WERI-Rb-1 (cell line): ENCODE measurements at regions not wholly inside any gene's neighbourhood (a gene's known extent, or its start where the extent isn't known, plus 50 kb on each side); places are given as distances from the start of the nearest gene placed in this dataset.

Source experiments
- DNase-seq: peaks from one replicate; pipeline ENCODE4 v3.0.0-alpha.2; 2020
- H3K27ac ChIP-seq: fragments of 250-450 bp; sonication (Bioruptor Pico); 2 replicates; pipeline ENCODE4 v1.5.1; 2020; ENCODE audit warnings: mild to moderate bottlenecking, moderate library complexity
- H3K27me3 ChIP-seq: fragments of 250-450 bp; sonication (Bioruptor Pico); 2 replicates; pipeline ENCODE4 v1.5.1; 2021; ENCODE audit warnings: mild to moderate bottlenecking, low read depth, moderate library complexity; ENCODE audit not compliant: insufficient read depth, severe bottlenecking
- H3K36me3 ChIP-seq: fragments of 250-450 bp; sonication (Bioruptor Pico); 2 replicates; pipeline ENCODE4 v1.5.1; 2020; ENCODE audit warnings: mild to moderate bottlenecking, moderate library complexity
- H3K4me3 ChIP-seq: 2 replicates; pipeline ENCODE4 v1.5.1; 2011; ENCODE audit warnings: low read depth, mild to moderate bottlenecking, control low read depth, low read length
- H3K9me3 ChIP-seq: fragments of 250-450 bp; sonication (Bioruptor Pico); 2 replicates; pipeline ENCODE4 v1.5.1; 2021; ENCODE audit warnings: mild to moderate bottlenecking, moderate library complexity; ENCODE audit not compliant: severe bottlenecking
- TF ChIP-seq, protein P1 (sequence below): IDR thresholded peaks from 2 replicates; pipeline ENCODE4 v1.5.1; 2011; ENCODE audit warnings: low read depth, mild to moderate bottlenecking, control low read depth, inconsistent platforms, low read length

DNA sequence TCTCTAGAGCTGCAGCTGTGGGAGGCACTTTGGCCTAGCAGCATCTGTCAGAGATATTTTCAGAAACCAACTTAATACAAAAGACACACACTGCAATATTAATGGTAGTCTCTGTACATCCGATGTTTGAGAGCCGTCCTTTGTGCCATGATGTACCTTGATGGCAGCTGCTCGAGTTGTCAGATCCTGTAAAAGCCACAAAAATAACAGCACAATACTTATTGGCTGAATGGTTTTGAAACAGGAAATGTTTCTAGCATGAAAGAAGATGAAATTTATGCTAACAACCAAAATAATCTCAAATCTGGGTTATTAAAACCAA, 445.5 kb upstream of the TBL1XR1 start:
- DNase-seq: no peak
- Histone ChIP-seq H3K4me3 (no peak overlapping the region), H3K27ac (no peak overlapping the region), H3K36me3 (no peaks in the 10 kb centered on the region), H3K27me3 (no peaks in the 10 kb centered on the region), H3K9me3 (no peaks in the 10 kb centered on the region)
- TF ChIP-seq, protein P1, sequence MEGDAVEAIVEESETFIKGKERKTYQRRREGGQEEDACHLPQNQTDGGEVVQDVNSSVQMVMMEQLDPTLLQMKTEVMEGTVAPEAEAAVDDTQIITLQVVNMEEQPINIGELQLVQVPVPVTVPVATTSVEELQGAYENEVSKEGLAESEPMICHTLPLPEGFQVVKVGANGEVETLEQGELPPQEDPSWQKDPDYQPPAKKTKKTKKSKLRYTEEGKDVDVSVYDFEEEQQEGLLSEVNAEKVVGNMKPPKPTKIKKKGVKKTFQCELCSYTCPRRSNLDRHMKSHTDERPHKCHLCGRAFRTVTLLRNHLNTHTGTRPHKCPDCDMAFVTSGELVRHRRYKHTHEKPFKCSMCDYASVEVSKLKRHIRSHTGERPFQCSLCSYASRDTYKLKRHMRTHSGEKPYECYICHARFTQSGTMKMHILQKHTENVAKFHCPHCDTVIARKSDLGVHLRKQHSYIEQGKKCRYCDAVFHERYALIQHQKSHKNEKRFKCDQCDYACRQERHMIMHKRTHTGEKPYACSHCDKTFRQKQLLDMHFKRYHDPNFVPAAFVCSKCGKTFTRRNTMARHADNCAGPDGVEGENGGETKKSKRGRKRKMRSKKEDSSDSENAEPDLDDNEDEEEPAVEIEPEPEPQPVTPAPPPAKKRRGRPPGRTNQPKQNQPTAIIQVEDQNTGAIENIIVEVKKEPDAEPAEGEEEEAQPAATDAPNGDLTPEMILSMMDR: no peak

DNA sequence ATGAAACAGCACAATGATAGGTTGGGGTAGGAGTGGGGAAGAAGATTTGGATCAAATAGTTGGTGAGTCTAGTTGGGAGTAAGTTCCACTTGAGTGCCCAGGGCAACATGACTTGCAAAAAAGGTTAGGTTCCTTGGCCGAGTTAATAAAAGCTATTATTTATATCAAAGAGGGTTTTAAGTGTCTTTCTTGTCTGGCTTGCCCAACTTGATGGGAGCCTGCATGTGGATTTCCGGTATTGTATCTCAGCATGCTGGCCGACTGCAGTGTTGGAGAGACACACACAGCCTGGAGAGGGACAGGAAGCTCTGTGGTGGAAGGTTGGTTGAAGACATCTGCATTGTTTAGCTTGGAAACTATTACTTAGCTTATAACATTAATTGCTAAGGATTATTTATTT, 449.5 kb upstream of the TBL1XR1 start:
- TF ChIP-seq, protein P1: no peak
- Histone ChIP-seq H3K9me3 (no peaks in the 10 kb centered on the region), H3K27ac (no peak overlapping the region), H3K27me3 (no peaks in the 10 kb centered on the region), H3K36me3 (no peaks in the 10 kb centered on the region), H3K4me3 (no peak overlapping the region)
- DNase-seq: no peak

DNA sequence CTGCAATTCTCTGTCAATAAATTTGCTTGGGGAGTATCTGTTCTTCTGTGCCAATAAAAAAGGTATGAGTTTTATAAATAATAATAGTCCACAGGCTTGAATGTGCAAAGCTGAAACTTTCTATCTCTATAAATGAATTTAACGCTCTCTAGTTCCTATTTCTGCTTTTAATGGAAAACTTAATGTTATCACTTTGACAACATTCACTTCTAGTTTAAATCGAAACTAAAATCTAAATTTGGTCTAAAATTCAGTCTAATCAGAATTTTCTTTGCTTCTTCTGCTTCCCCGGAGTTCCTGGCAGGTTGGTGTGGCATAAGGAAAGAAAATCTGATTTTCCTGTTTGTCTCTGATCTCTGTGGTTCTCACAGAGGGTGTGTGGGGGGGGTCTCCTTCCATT, 450.1 kb upstream of the TBL1XR1 start:
- Histone ChIP-seq H3K4me3 (no peak overlapping the region), H3K9me3 (no peaks in the 10 kb centered on the region), H3K36me3 (no peaks in the 10 kb centered on the region), H3K27ac (no peak overlapping the region), H3K27me3 (no peaks in the 10 kb centered on the region)
- TF ChIP-seq, protein P1: no peak
- DNase-seq: no peak

DNA sequence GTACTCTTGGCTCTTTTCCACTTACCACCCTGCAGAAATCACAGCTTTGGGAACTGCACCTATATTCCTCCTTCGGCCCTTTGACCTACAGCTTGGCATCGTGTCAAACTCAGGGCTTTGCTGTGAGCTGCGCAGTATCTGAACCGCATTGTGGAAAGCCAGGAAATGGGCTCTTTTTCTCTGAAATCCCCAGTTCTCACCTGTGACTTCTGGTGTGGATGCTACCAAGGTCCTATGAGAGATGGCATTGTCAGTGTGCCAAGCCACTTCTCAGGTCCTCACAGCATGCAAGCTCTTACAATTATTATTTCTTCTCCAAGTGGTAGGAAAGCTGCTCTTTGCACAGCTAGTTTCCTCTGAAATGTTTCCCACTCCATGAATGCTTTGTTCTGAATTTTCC, 450.6 kb upstream of the TBL1XR1 start:
- TF ChIP-seq, protein P1: no peak
- H3K27ac ChIP-seq: no peak overlapping the region
- DNase-seq: no peak

DNA sequence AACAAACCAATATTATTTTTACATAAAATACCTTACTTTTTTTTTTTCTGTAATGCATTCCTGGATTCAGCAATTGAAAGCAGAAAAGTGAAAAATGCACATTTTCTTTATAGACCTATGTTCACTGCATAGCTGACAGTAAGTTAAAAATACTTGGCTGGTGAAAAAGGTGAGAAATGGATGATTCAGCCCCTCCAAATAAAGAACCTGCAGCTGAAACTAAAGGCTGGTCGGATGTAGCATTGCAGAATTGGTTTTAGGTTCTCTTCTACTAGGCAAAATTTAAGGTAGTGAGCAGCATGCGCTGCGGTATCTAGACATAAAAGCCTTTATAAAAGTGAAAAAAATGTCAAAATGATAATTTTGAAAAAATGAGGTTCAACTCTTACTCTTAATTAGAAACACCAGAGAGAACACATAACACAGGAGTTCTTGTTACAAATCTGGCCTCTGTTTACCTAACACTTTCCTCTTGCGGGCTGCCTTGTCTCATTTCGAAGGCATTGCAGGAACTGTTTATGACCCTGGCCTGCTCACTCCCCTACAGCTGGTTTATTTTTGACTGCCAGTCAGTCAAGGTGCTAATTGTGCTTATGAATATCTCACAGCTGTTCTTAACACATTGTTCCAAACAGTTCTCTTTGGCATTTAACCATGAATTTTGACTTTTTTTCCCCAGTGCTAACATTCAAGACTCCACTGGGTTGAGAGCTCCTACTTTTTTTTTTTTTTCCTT, 455.4 kb upstream of the TBL1XR1 start:
- DNase-seq: no peak
- no peaks in the 10 kb centered on the region for H3K27me3 ChIP-seq
- no peaks in the 10 kb centered on the region for H3K36me3 ChIP-seq
- H3K27ac ChIP-seq: no peak overlapping the region
- H3K4me3 ChIP-seq: no peak overlapping the region
- TF ChIP-seq, protein P1: no peak
- no peaks in the 10 kb centered on the region for H3K9me3 ChIP-seq

More for the DNA sequence above, 450.6 kb upstream of the TBL1XR1 start:
- no peaks in the 10 kb centered on the region for H3K9me3 ChIP-seq
- no peaks in the 10 kb centered on the region for H3K27me3 ChIP-seq
- H3K36me3 ChIP-seq: no peaks in the 10 kb centered on the region
- H3K4me3 ChIP-seq: no peak overlapping the region

DNA sequence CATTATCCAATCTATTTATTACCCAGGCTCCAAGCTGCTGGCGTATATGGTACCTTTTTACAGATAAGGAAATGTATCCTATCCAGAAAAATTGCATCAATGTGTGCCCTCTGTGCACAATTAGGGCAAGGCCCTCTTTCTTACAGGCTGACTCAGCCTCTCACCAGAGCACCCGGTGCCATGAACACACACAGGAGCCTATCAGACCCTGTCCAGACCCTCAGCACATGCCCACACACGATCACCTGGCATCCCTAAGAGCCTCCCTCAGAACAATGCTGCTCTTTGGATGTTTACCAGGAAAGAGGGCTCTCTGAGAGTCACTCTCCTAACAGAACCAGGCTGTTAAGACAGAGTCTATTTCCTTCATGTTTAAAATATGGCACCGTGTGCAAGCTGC, 460.0 kb upstream of the TBL1XR1 start:
- no peak for DNase-seq
- no peaks in the 10 kb centered on the region for H3K27me3 ChIP-seq
- H3K9me3 ChIP-seq: no peaks in the 10 kb centered on the region
- no peak overlapping the region for H3K27ac ChIP-seq
- TF ChIP-seq, protein P1: no peak
- H3K36me3 ChIP-seq: no peaks in the 10 kb centered on the region
- H3K4me3 ChIP-seq: no peak overlapping the region
